Fibroblast of lung (primary cell): ENCODE measurements at regions not wholly inside any gene's neighbourhood (a gene's known extent, or its start where the extent isn't known, plus 50 kb on each side); places are given as distances from the start of the nearest gene placed in this dataset.

Experiments
- DNase-seq, 2 donors: peaks; one replicate each; pipeline versions ENCODE4 v3.0.0 to v3.0.0-alpha.2; 2010; ENCODE audit warnings: low read depth in 2 of 2
- H2AFZ ChIP-seq: 2 replicates; pipeline ENCODE4 v1.5.1; 2012; ENCODE audit warnings: low read length, control low read depth, inconsistent platforms
- H3K27ac ChIP-seq: 2 replicates; pipeline ENCODE4 v1.5.1; 2011; ENCODE audit warnings: low read length, control low read depth; ENCODE audit not compliant: insufficient read depth
- H3K27me3 ChIP-seq: 2 replicates; pipeline ENCODE4 v1.5.1; 2011; ENCODE audit warnings: mild to moderate bottlenecking, low read length; ENCODE audit not compliant: control insufficient read depth, insufficient read depth
- H3K36me3 ChIP-seq: 2 replicates; pipeline ENCODE4 v1.5.1; 2011; ENCODE audit warnings: low read length; ENCODE audit not compliant: control insufficient read depth, insufficient read depth
- H3K4me1 ChIP-seq: 2 replicates; pipeline ENCODE4 v1.5.1; 2011; ENCODE audit warnings: low read length; ENCODE audit not compliant: control insufficient read depth, insufficient read depth; ENCODE audit errors: extremely low read depth
- H3K4me2 ChIP-seq: 2 replicates; pipeline ENCODE4 v1.5.1; 2011; ENCODE audit warnings: low read length, control low read depth; ENCODE audit not compliant: insufficient read depth; ENCODE audit errors: extremely low read depth
- H3K4me3 ChIP-seq, 4 experiments: fragments of 200-600 bp in 1 of 4; sonication (generic) in 1 of 4; replicated peaks in 1 of 4; 2 replicates each; pipeline ENCODE4 v1.5.1; 2011 to 2016; ENCODE audit warnings: low read length in 4 of 4, low read depth in 3 of 4, mild to moderate bottlenecking in 3 of 4, control low read depth in 2 of 4, inconsistent platforms in 1 of 4, mixed read lengths in 1 of 4; ENCODE audit not compliant: insufficient read depth in 1 of 4; ENCODE audit errors: control extremely low read depth in 1 of 4
- H3K79me2 ChIP-seq: 2 replicates; pipeline ENCODE4 v1.5.1; 2012; ENCODE audit warnings: mild to moderate bottlenecking, low read length, inconsistent platforms; ENCODE audit not compliant: control insufficient read depth, insufficient read depth
- H3K9ac ChIP-seq: 2 replicates; pipeline ENCODE4 v1.5.1; 2011; ENCODE audit warnings: mild to moderate bottlenecking, low read length, control low read depth; ENCODE audit not compliant: insufficient read depth
- H3K9me3 ChIP-seq: 2 replicates; pipeline ENCODE4 v1.5.1; 2012; ENCODE audit warnings: low read depth, low read length; ENCODE audit not compliant: control insufficient read depth, insufficient read depth
- H4K20me1 ChIP-seq: 2 replicates; pipeline ENCODE4 v1.5.1; 2011; ENCODE audit warnings: low read length; ENCODE audit not compliant: control insufficient read depth, insufficient read depth; ENCODE audit errors: extremely low read depth
- CTCF ChIP-seq, 2 donors: IDR thresholded peaks in 1 of 2; conservative IDR thresholded peaks in 1 of 2; 1 replicate in 1 of 2; 2 replicates in 1 of 2; pipeline ENCODE4 v1.5.1; 2011 to 2012; ENCODE audit warnings: low read length in 2 of 2, control low read depth in 1 of 2, inconsistent platforms in 1 of 2, low read depth in 1 of 2, mild to moderate bottlenecking in 1 of 2
- EZH2 ChIP-seq: IDR thresholded peaks from 2 replicates; pipeline ENCODE4 v1.5.1; 2012; ENCODE audit warnings: low read length, control low read depth, mild to moderate bottlenecking; ENCODE audit errors: missing control alignments

- no peak for DNase-seq
- Histone ChIP-seq H3K27me3 (no peaks in the 10 kb centered on the region), H2AFZ (no peak overlapping the region), H3K27ac (no peak overlapping the region), H3K36me3 (no peaks in the 10 kb centered on the region), H3K4me3 (no peak overlapping the region), H3K9me3 (no peaks in the 10 kb centered on the region), H3K79me2 (no peaks in the 10 kb centered on the region), H4K20me1 (no peaks in the 10 kb centered on the region), H3K9ac (no peak overlapping the region), H3K4me2 (no peak overlapping the region), H3K4me1 (no peaks in the 10 kb centered on the region)
- TF ChIP-seq EZH2 (no peak), CTCF (conservative IDR thresholded peaks at IDR 0.05 in 1 of 2, IDR thresholded peaks at IDR 0.05 in 1 of 2; ENCODE audit: low read depth in 1 of 2, low read length in 2 of 2) (no peak)
Measured at GRCh38 chr6:140581601-140582000, 1207.2 kb upstream of the CITED2 start.

GRCh38 chr6:140579918-140580317, 1205.5 kb upstream of the CITED2 start:
- no peak overlapping the region for H3K9ac ChIP-seq
- H4K20me1 ChIP-seq, result no peaks in the 10 kb centered on the region
- H3K27me3 ChIP-seq, result no peaks in the 10 kb centered on the region
- TF ChIP-seq EZH2 (no peak), CTCF (conservative IDR thresholded peaks at IDR 0.05 in 1 of 2, IDR thresholded peaks at IDR 0.05 in 1 of 2; ENCODE audit: low read depth in 1 of 2, low read length in 2 of 2) (no peak)
- no peak for DNase-seq
- no peaks in the 10 kb centered on the region for H3K79me2 ChIP-seq
- H3K4me1 ChIP-seq, result no peaks in the 10 kb centered on the region
- H3K4me2 ChIP-seq, result no peak overlapping the region
- no peak overlapping the region for H3K27ac ChIP-seq
- no peak overlapping the region for H2AFZ ChIP-seq
- H3K36me3 ChIP-seq, result no peaks in the 10 kb centered on the region
- no peak overlapping the region for H3K4me3 ChIP-seq
- no peaks in the 10 kb centered on the region for H3K9me3 ChIP-seq

GRCh38 chr6:140576004-140576555, 1201.6 kb upstream of the CITED2 start:
- TF ChIP-seq CTCF (conservative IDR thresholded peaks at IDR 0.05 in 1 of 2, IDR thresholded peaks at IDR 0.05 in 1 of 2; ENCODE audit: low read depth in 1 of 2, low read length in 2 of 2) (no peak), EZH2 (no peak)

More at GRCh38 chr6:140576004-140576555, 1201.6 kb upstream of the CITED2 start:
- H3K36me3 ChIP-seq, result no peaks in the 10 kb centered on the region
- H3K4me2 ChIP-seq, result no peak overlapping the region
- H3K9me3 ChIP-seq, result no peaks in the 10 kb centered on the region
- H3K27me3 ChIP-seq, result no peaks in the 10 kb centered on the region
- no peak for DNase-seq
- no peaks in the 10 kb centered on the region for H4K20me1 ChIP-seq
- no peak overlapping the region for H3K4me3 ChIP-seq
- no peak overlapping the region for H3K9ac ChIP-seq
- H3K79me2 ChIP-seq, result no peaks in the 10 kb centered on the region
- H3K27ac ChIP-seq, result no peak overlapping the region
- H2AFZ ChIP-seq, result no peak overlapping the region
- peaks cover 4% of the 10 kb centered on the region for H3K4me1 ChIP-seq
